ENCODE measurements at regions not wholly inside any gene's neighbourhood (a gene's known extent, or its start where the extent isn't known, plus 50 kb on each side); places are given as distances from the start of the nearest gene placed in this dataset.
"Not testable (repeated sequence)": the region's sequence is repeated elsewhere in the genome, so short reads cannot be mapped to it uniquely, and the experiment has no call there.

GRCh38 chr3:75265897-75266296 is 398.2 kb upstream of the FRG2C start:
- intact Hi-C loops (cut with DNase I; ENCODE audit: low total_unique reads): no loop called here
- no peak overlapping the region for H3K27ac ChIP-seq
- H3K4me3 ChIP-seq: no peak overlapping the region
- H3K36me3 ChIP-seq: no peaks in the 10 kb centered on the region
- H3K27me3 ChIP-seq: no peaks in the 10 kb centered on the region
- ATAC-seq (no peak), DNase-seq (no peak)
- H3K4me1 ChIP-seq: no peaks in the 10 kb centered on the region
- TF ChIP-seq CTCF (IDR thresholded peaks at IDR 0.05 in 4 of 5, conservative IDR thresholded peaks at IDR 0.05 in 1 of 5): no peak
- TF ChIP-seq POLR2A (IDR thresholded peaks at IDR 0.05): no peak
- in situ Hi-C loops (cut with MboI; ENCODE audit: low sequenced_read_pairs in 4 of 4): no loop called here
- H3K9me3 ChIP-seq: no peaks in the 10 kb centered on the region

- ATAC-seq; in situ Hi-C loops (cut with MboI; ENCODE audit: low sequenced_read_pairs in 4 of 4); DNase-seq: not testable (repeated sequence)
Measured at GRCh38 chr3:75268576-75268975, 395.6 kb upstream of the FRG2C start.

GRCh38 chr3:75272237-75272636 is 391.9 kb upstream of the FRG2C start:
- H3K9me3 ChIP-seq; in situ Hi-C loops (cut with MboI; ENCODE audit: low sequenced_read_pairs in 4 of 4); DNase-seq; ATAC-seq; H3K4me3 ChIP-seq; H3K36me3 ChIP-seq; intact Hi-C loops (cut with DNase I; ENCODE audit: low total_unique reads); H3K27ac ChIP-seq; H3K27me3 ChIP-seq; H3K4me1 ChIP-seq: not testable (repeated sequence)

More at GRCh38 chr3:75268576-75268975, 395.6 kb upstream of the FRG2C start:
- H3K36me3 ChIP-seq; H3K9me3 ChIP-seq; intact Hi-C loops (cut with DNase I; ENCODE audit: low total_unique reads); H3K27ac ChIP-seq; H3K27me3 ChIP-seq; H3K4me3 ChIP-seq; H3K4me1 ChIP-seq: not testable (repeated sequence)

GRCh38 chr3:75272691-75273090 is 391.4 kb upstream of the FRG2C start:
- Histone ChIP-seq H3K27me3 (no peaks in the 10 kb centered on the region), H3K27ac (no peak overlapping the region), H3K4me1 (no peaks in the 10 kb centered on the region), H3K36me3 (no peaks in the 10 kb centered on the region), H3K9me3 (no peaks in the 10 kb centered on the region), H3K4me3 (no peak overlapping the region)
- no peak for DNase-seq
- TF ChIP-seq CTCF (IDR thresholded peaks at IDR 0.05 in 4 of 5, conservative IDR thresholded peaks at IDR 0.05 in 1 of 5) (no peak), POLR2A (IDR thresholded peaks at IDR 0.05) (no peak)
- in situ Hi-C loops (cut with MboI; ENCODE audit: low sequenced_read_pairs in 4 of 4): no loop called here
- intact Hi-C loops (cut with DNase I; ENCODE audit: low total_unique reads): no loop called here
- no peak for ATAC-seq

- H3K4me3 ChIP-seq; H3K27me3 ChIP-seq; H3K9me3 ChIP-seq; H3K4me1 ChIP-seq; DNase-seq; intact Hi-C loops (cut with DNase I; ENCODE audit: low total_unique reads); H3K27ac ChIP-seq; in situ Hi-C loops (cut with MboI; ENCODE audit: low sequenced_read_pairs in 4 of 4); ATAC-seq; H3K36me3 ChIP-seq: not testable (repeated sequence)
Measured at GRCh38 chr3:75285531-75286148, 378.5 kb upstream of the FRG2C start.

- H3K4me1 ChIP-seq; H3K27me3 ChIP-seq; H3K9me3 ChIP-seq; intact Hi-C loops (cut with DNase I; ENCODE audit: low total_unique reads); in situ Hi-C loops (cut with MboI; ENCODE audit: low sequenced_read_pairs in 4 of 4); H3K36me3 ChIP-seq; H3K4me3 ChIP-seq; H3K27ac ChIP-seq; ATAC-seq; DNase-seq: not testable (repeated sequence)
Measured at GRCh38 chr3:75288972-75289574, 375.1 kb upstream of the FRG2C start.
